Fibroblast of lung (primary cell): ENCODE measurements at regions not wholly inside any gene's neighbourhood (a gene's known extent, or its start where the extent isn't known, plus 50 kb on each side); places are given as distances from the start of the nearest gene placed in this dataset.

Experiments used
- EZH2 ChIP-seq: IDR thresholded peaks from 2 replicates; pipeline ENCODE4 v1.5.1; 2012; ENCODE audit warnings: low read length, control low read depth, mild to moderate bottlenecking; ENCODE audit errors: missing control alignments
- TF ChIP-seq, protein P1 (sequence below), 2 donors: IDR thresholded peaks in 1 of 2; conservative IDR thresholded peaks in 1 of 2; 1 replicate in 1 of 2; 2 replicates in 1 of 2; pipeline ENCODE4 v1.5.1; 2011 to 2012; ENCODE audit warnings: low read length in 2 of 2, control low read depth in 1 of 2, inconsistent platforms in 1 of 2, low read depth in 1 of 2, mild to moderate bottlenecking in 1 of 2

DNA sequence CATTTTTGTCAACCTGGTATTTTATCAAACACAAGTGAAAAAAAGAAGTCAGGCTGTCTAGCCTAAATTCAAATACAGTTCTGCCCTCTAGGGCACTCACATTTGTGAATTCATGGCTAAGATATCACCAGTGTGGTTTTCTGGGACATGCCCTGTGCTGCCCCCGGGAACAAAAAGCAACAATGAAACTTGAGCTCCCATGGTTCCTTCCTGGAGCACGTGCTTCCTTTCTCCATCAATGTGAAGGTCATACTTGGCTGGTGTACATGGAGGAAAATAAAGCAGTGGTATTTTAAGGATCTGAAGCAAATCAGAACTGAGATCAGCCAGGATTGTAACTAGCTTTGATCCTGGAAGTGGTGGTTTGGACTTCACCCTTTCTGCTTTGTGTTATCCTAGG is 128.9 kb upstream of the FRMD4A start:
- TF ChIP-seq EZH2, result no peak
- TF ChIP-seq, protein P1, sequence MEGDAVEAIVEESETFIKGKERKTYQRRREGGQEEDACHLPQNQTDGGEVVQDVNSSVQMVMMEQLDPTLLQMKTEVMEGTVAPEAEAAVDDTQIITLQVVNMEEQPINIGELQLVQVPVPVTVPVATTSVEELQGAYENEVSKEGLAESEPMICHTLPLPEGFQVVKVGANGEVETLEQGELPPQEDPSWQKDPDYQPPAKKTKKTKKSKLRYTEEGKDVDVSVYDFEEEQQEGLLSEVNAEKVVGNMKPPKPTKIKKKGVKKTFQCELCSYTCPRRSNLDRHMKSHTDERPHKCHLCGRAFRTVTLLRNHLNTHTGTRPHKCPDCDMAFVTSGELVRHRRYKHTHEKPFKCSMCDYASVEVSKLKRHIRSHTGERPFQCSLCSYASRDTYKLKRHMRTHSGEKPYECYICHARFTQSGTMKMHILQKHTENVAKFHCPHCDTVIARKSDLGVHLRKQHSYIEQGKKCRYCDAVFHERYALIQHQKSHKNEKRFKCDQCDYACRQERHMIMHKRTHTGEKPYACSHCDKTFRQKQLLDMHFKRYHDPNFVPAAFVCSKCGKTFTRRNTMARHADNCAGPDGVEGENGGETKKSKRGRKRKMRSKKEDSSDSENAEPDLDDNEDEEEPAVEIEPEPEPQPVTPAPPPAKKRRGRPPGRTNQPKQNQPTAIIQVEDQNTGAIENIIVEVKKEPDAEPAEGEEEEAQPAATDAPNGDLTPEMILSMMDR (conservative IDR thresholded peaks at IDR 0.05 in 1 of 2, IDR thresholded peaks at IDR 0.05 in 1 of 2; ENCODE audit: low read depth in 1 of 2, low read length in 2 of 2), result no peak
